Thyroid gland (tissue), 4 donors: ENCODE measurements at regions not wholly inside any gene's neighbourhood (a gene's known extent, or its start where the extent isn't known, plus 50 kb on each side); places are given as distances from the start of the nearest gene placed in this dataset.

Source experiments
- DNase-seq, 2 donors: peaks; one replicate each; pipeline ENCODE4 v3.0.0-alpha.2; 2019
- H3K27ac ChIP-seq, 3 donors: fragments of 200-600 bp; sonication (generic); 1 replicate in 2 of 3; 2 replicates in 1 of 3; pipeline ENCODE4 v1.5.1; 2016 to 2019; ENCODE audit warnings: mild to moderate bottlenecking in 1 of 3, moderate library complexity in 1 of 3
- H3K27me3 ChIP-seq: fragments of 200-600 bp; sonication (generic); one replicate; pipeline ENCODE4 v1.5.1; 2019
- H3K36me3 ChIP-seq, 2 donors: fragments of 200-600 bp; sonication (generic); one replicate each; pipeline ENCODE4 v1.5.1; 2016 to 2019
- H3K4me1 ChIP-seq, 2 donors: fragments of 200-600 bp; sonication (generic); one replicate each; pipeline ENCODE4 v1.5.1; 2017 to 2019
- H3K4me3 ChIP-seq, 3 donors: fragments of 200-600 bp; sonication (generic); replicated peaks in 1 of 3; 1 replicate in 2 of 3; 2 replicates in 1 of 3; pipeline ENCODE4 v1.5.1; 2016; ENCODE audit warnings: mild to moderate bottlenecking in 1 of 3
- H3K9me3 ChIP-seq: fragments of 200-600 bp; sonication (generic); one replicate; pipeline ENCODE4 v1.5.1; 2017
- CTCF ChIP-seq, 6 experiments: fragments of 200-600 bp in 3 of 6; fragments of 450-650 bp in 3 of 6; sonication (generic) in 3 of 6; IDR thresholded peaks; one replicate each; pipeline ENCODE4 v1.5.1; 2016 to 2019; ENCODE audit warnings: antibody characterized with exemption in 6 of 6, mild to moderate bottlenecking in 2 of 6, inconsistent platforms in 1 of 6, moderate library complexity in 1 of 6
- POLR2A ChIP-seq, 2 donors: fragments of 450-650 bp; IDR thresholded peaks; one replicate each; pipeline ENCODE4 v1.6.1; 2017; ENCODE audit warnings: antibody characterized with exemption in 2 of 2, mild to moderate bottlenecking in 2 of 2, moderate library complexity in 1 of 2
- WGBS, 2 donors: methylation state at CpG; one replicate each; pipeline ENCODE4 v1.1.5; 2017; 5-methylcytosine and 5-hydroxymethylcytosine counted together
- intact Hi-C: fragments of 100-400 bp; cut with DNase I; formaldehyde crosslinking; loops from one replicate; pipeline ENCODE4 v1.15.1; 2023

- TF ChIP-seq CTCF (IDR thresholded peaks at IDR 0.05), result no peak
- no peak for TF ChIP-seq POLR2A (IDR thresholded peaks at IDR 0.05)
- 83 to 85% methylated on average over 3 of the region's 3 CpGs for WGBS, 2 donors
- H3K4me3 ChIP-seq, result no peak overlapping the region
- H3K27me3 ChIP-seq, result no peaks in the 10 kb centered on the region
- no peaks in the 10 kb centered on the region for H3K9me3 ChIP-seq
- no peaks in the 10 kb centered on the region for H3K36me3 ChIP-seq
- H3K27ac ChIP-seq, result no peak overlapping the region
- intact Hi-C loops, result no loop called here
- no peak for DNase-seq
- peaks cover under 1 to 3% of the 10 kb centered on the region in 2 donors for H3K4me1 ChIP-seq
Observed at GRCh38 chr3:66101901-66102300, 63.2 kb upstream of the MAGI1 start.

GRCh38 chr3:66099541-66100065, 60.9 kb upstream of the MAGI1 start:
- TF ChIP-seq POLR2A (IDR thresholded peaks at IDR 0.05), result no peak
- no peak for TF ChIP-seq CTCF (IDR thresholded peaks at IDR 0.05)
- intact Hi-C loops, result no loop called here
- H3K4me3 ChIP-seq, result no peak overlapping the region
- H3K27me3 ChIP-seq, result no peaks in the 10 kb centered on the region
- H3K4me1 ChIP-seq, result no peaks in the 10 kb centered on the region
- DNase-seq, result no peak
- no peak overlapping the region for H3K27ac ChIP-seq
- WGBS, 2 donors, result 81 to 85% methylated on average over 1 of the region's 1 CpG
- no peaks in the 10 kb centered on the region for H3K36me3 ChIP-seq
- H3K9me3 ChIP-seq, result no peaks in the 10 kb centered on the region

- Histone ChIP-seq H3K4me3 (no peak overlapping the region), H3K36me3 (no peaks in the 10 kb centered on the region), H3K9me3 (no peaks in the 10 kb centered on the region), H3K27me3 (no peaks in the 10 kb centered on the region), H3K4me1 (no peaks in the 10 kb centered on the region), H3K27ac (no peak overlapping the region)
- no peak for DNase-seq
- WGBS, 2 donors, result 86 to 92% methylated on average over 4 of the region's 4 CpGs
- TF ChIP-seq POLR2A (IDR thresholded peaks at IDR 0.05) (no peak), CTCF (IDR thresholded peaks at IDR 0.05) (no peak)
- intact Hi-C loops, result no loop called here
Observed at GRCh38 chr3:66098436-66098835, 59.7 kb upstream of the MAGI1 start.

GRCh38 chr3:66097647-66098046, 58.9 kb upstream of the MAGI1 start:
- 94 to 95% methylated on average over 4 of the region's 4 CpGs for WGBS, 2 donors

More at GRCh38 chr3:66097647-66098046, 58.9 kb upstream of the MAGI1 start:
- H3K4me1 ChIP-seq, result no peaks in the 10 kb centered on the region
- TF ChIP-seq CTCF (IDR thresholded peaks at IDR 0.05) (no peak), POLR2A (IDR thresholded peaks at IDR 0.05) (no peak)
- no peaks in the 10 kb centered on the region for H3K27me3 ChIP-seq
- H3K4me3 ChIP-seq, result no peak overlapping the region
- no peak overlapping the region for H3K27ac ChIP-seq
- H3K36me3 ChIP-seq, result no peaks in the 10 kb centered on the region
- intact Hi-C loops, result no loop called here
- no peak for DNase-seq
- no peaks in the 10 kb centered on the region for H3K9me3 ChIP-seq
